Mesendoderm (in vitro differentiated cells): ENCODE measurements at regions not wholly inside any gene's neighbourhood (a gene's known extent, or its start where the extent isn't known, plus 50 kb on each side); places are given as distances from the start of the nearest gene placed in this dataset.

Experiments used
- DNase-seq: peaks from one replicate; pipeline ENCODE4 v3.0.0; 2013
- H2AK5ac ChIP-seq: 2 replicates; pipeline ENCODE4 v1.6.1; 2013; ENCODE audit warnings: low read length, inconsistent platforms
- H2BK120ac ChIP-seq: 2 replicates; pipeline ENCODE4 v1.6.1; 2013; ENCODE audit warnings: low read depth, mild to moderate bottlenecking, low read length, moderate library complexity, mixed read lengths
- H2BK15ac ChIP-seq: replicated peaks from 2 replicates; pipeline ENCODE4 v1.6.1; 2013; ENCODE audit warnings: low read depth, mild to moderate bottlenecking, moderate library complexity
- H2BK5ac ChIP-seq: 2 replicates; pipeline ENCODE4 v1.6.1; 2013; ENCODE audit warnings: low read length, inconsistent platforms
- H3K18ac ChIP-seq: 2 replicates; pipeline ENCODE4 v1.6.1; 2013; ENCODE audit warnings: mild to moderate bottlenecking, low read length, mixed read lengths
- H3K23ac ChIP-seq: one replicate; pipeline ENCODE4 v1.6.1; 2013; ENCODE audit warnings: low read length
- H3K27ac ChIP-seq: 2 replicates; pipeline ENCODE4 v1.5.1; 2013; ENCODE audit warnings: low read depth, mild to moderate bottlenecking, inconsistent platforms, low read length, moderate library complexity
- H3K27me3 ChIP-seq: 2 replicates; pipeline ENCODE4 v1.6.1; 2013; ENCODE audit warnings: low read length, control low read depth, mild to moderate bottlenecking, inconsistent platforms; ENCODE audit not compliant: insufficient read depth, poor library complexity
- H3K36me3 ChIP-seq: 2 replicates; pipeline ENCODE4 v1.6.1; 2013; ENCODE audit warnings: low read length, inconsistent platforms; ENCODE audit not compliant: control insufficient read depth, insufficient read depth
- H3K4ac ChIP-seq: one replicate; pipeline ENCODE4 v1.6.1; 2013; ENCODE audit warnings: low read depth, mild to moderate bottlenecking, low read length, moderate library complexity
- H3K4me1 ChIP-seq: 2 replicates; pipeline ENCODE4 v1.6.1; 2013; ENCODE audit warnings: low read depth, low read length, inconsistent platforms; ENCODE audit not compliant: control insufficient read depth
- H3K4me2 ChIP-seq: 2 replicates; pipeline ENCODE4 v1.6.1; 2013; ENCODE audit warnings: low read length
- H3K4me3 ChIP-seq: 2 replicates; pipeline ENCODE4 v1.5.1; 2013; ENCODE audit warnings: mild to moderate bottlenecking, low read length
- H3K56ac ChIP-seq: one replicate; pipeline ENCODE4 v1.6.1; 2013; ENCODE audit warnings: low read length
- H3K79me1 ChIP-seq: 2 replicates; pipeline ENCODE4 v1.6.1; 2013; ENCODE audit warnings: low read length, inconsistent platforms
- H3K79me2 ChIP-seq: 2 replicates; pipeline ENCODE4 v1.6.1; 2013; ENCODE audit warnings: mild to moderate bottlenecking, low read length; ENCODE audit not compliant: control insufficient read depth, insufficient read depth
- H3K9ac ChIP-seq: 2 replicates; pipeline ENCODE4 v1.6.1; 2013; ENCODE audit warnings: low read length, inconsistent platforms
- H4K5ac ChIP-seq: one replicate; pipeline ENCODE4 v1.6.1; 2013; ENCODE audit warnings: low read length
- H4K8ac ChIP-seq: one replicate; pipeline ENCODE4 v1.6.1; 2013; ENCODE audit warnings: low read depth, mild to moderate bottlenecking, control low read depth, low read length, moderate library complexity
- WGBS: extraction: QIAGEN DNeasy Blood & Tissue Kit; methylation state at CpG from one replicate; pipeline ENCODE4 v1.1.7; 2013; ENCODE audit warnings: low lambda C conversion rate, missing lambda C conversion rate; ENCODE audit not compliant: insufficient coverage; ENCODE audit errors: extremely low coverage; 5-methylcytosine and 5-hydroxymethylcytosine counted together

GRCh38 chr19:56991912-56992311, 127.9 kb upstream of the USP29 start:
- Histone ChIP-seq H2BK5ac (no peak overlapping the region), H2BK120ac (no peak overlapping the region), H3K23ac (no peak overlapping the region), H3K36me3 (no peaks in the 10 kb centered on the region), H4K5ac (no peak overlapping the region), H3K27ac (no peak overlapping the region), H3K79me2 (no peaks in the 10 kb centered on the region), H3K4me1 (no peaks in the 10 kb centered on the region), H3K4ac (no peak overlapping the region), H3K18ac (no peak overlapping the region), H2AK5ac (no peak overlapping the region), H3K56ac (no peak overlapping the region), H4K8ac (no peak overlapping the region), H3K27me3 (no peaks in the 10 kb centered on the region), H3K4me3 (no peak overlapping the region), H3K4me2 (no peak overlapping the region), H2BK15ac (no peak overlapping the region), H3K9ac (no peak overlapping the region), H3K79me1 (no peaks in the 10 kb centered on the region)
- no peak for DNase-seq
- WGBS, result no CpG with 5 or more reads among the region's 7 CpGs

GRCh38 chr19:56993851-56994250, 125.9 kb upstream of the USP29 start:
- H3K27me3 ChIP-seq, result no peaks in the 10 kb centered on the region
- H4K8ac ChIP-seq, result no peak overlapping the region
- no peak overlapping the region for H2BK120ac ChIP-seq
- no peaks in the 10 kb centered on the region for H3K36me3 ChIP-seq
- H3K4me1 ChIP-seq, result no peaks in the 10 kb centered on the region
- H3K9ac ChIP-seq, result no peak overlapping the region
- H2BK5ac ChIP-seq, result no peak overlapping the region
- no peak overlapping the region for H4K5ac ChIP-seq
- no peak overlapping the region for H3K4ac ChIP-seq
- H3K27ac ChIP-seq, result no peak overlapping the region
- H3K23ac ChIP-seq, result no peak overlapping the region
- no peak for DNase-seq
- H3K4me2 ChIP-seq, result no peak overlapping the region
- no peak overlapping the region for H3K4me3 ChIP-seq
- no peak overlapping the region for H3K18ac ChIP-seq
- WGBS, result no CpG with 5 or more reads among the region's 8 CpGs
- no peaks in the 10 kb centered on the region for H3K79me1 ChIP-seq
- H2BK15ac ChIP-seq, result no peak overlapping the region
- no peaks in the 10 kb centered on the region for H3K79me2 ChIP-seq
- no peak overlapping the region for H3K56ac ChIP-seq
- no peak overlapping the region for H2AK5ac ChIP-seq

GRCh38 chr19:56994251-56995017, 125.4 kb upstream of the USP29 start:
- H3K27ac ChIP-seq, result no peak overlapping the region

GRCh38 chr19:56995303-56995702, 124.5 kb upstream of the USP29 start:
- no peak overlapping the region for H3K4me3 ChIP-seq
- WGBS, result no CpG with 5 or more reads among the region's 9 CpGs
- no peak overlapping the region for H3K9ac ChIP-seq
- peak; percentile 19 for DNase-seq
- H2BK15ac ChIP-seq, result no peak overlapping the region
- no peak overlapping the region for H2BK5ac ChIP-seq
- H2AK5ac ChIP-seq, result no peak overlapping the region
- no peak overlapping the region for H3K56ac ChIP-seq
- no peaks in the 10 kb centered on the region for H3K27me3 ChIP-seq
- no peak overlapping the region for H3K18ac ChIP-seq
- no peak overlapping the region for H4K5ac ChIP-seq
- H3K4me2 ChIP-seq, result no peak overlapping the region
- H2BK120ac ChIP-seq, result no peak overlapping the region
- no peak overlapping the region for H3K27ac ChIP-seq
- no peaks in the 10 kb centered on the region for H3K79me2 ChIP-seq
- H3K23ac ChIP-seq, result no peak overlapping the region
- H3K36me3 ChIP-seq, result no peaks in the 10 kb centered on the region
- no peaks in the 10 kb centered on the region for H3K79me1 ChIP-seq
- H3K4me1 ChIP-seq, result no peaks in the 10 kb centered on the region
- no peak overlapping the region for H4K8ac ChIP-seq
- no peak overlapping the region for H3K4ac ChIP-seq

More at GRCh38 chr19:56994251-56995017, 125.4 kb upstream of the USP29 start:
- no peak overlapping the region for H4K8ac ChIP-seq
- no peak overlapping the region for H2BK120ac ChIP-seq
- no peaks in the 10 kb centered on the region for H3K4me1 ChIP-seq
- H3K27me3 ChIP-seq, result no peaks in the 10 kb centered on the region
- H3K4ac ChIP-seq, result no peak overlapping the region
- no peak overlapping the region for H2AK5ac ChIP-seq
- H3K79me1 ChIP-seq, result no peaks in the 10 kb centered on the region
- H3K56ac ChIP-seq, result no peak overlapping the region
- H3K36me3 ChIP-seq, result no peaks in the 10 kb centered on the region
- WGBS, result no CpG with 5 or more reads among the region's 23 CpGs
- DNase-seq, result no peak
- H4K5ac ChIP-seq, result no peak overlapping the region
- H3K18ac ChIP-seq, result no peak overlapping the region
- H2BK5ac ChIP-seq, result no peak overlapping the region
- no peaks in the 10 kb centered on the region for H3K79me2 ChIP-seq
- H2BK15ac ChIP-seq, result no peak overlapping the region
- H3K9ac ChIP-seq, result no peak overlapping the region
- H3K4me3 ChIP-seq, result no peak overlapping the region
- H3K4me2 ChIP-seq, result no peak overlapping the region
- no peak overlapping the region for H3K23ac ChIP-seq

- H3K4me3 ChIP-seq, result no peak overlapping the region
- no peaks in the 10 kb centered on the region for H3K4me1 ChIP-seq
- no peak overlapping the region for H3K9ac ChIP-seq
- no peaks in the 10 kb centered on the region for H3K79me1 ChIP-seq
- H3K23ac ChIP-seq, result no peak overlapping the region
- H2BK120ac ChIP-seq, result no peak overlapping the region
- no peak overlapping the region for H2BK15ac ChIP-seq
- no peaks in the 10 kb centered on the region for H3K79me2 ChIP-seq
- DNase-seq, result no peak
- H2BK5ac ChIP-seq, result no peak overlapping the region
- H3K36me3 ChIP-seq, result no peaks in the 10 kb centered on the region
- H3K4ac ChIP-seq, result no peak overlapping the region
- H3K4me2 ChIP-seq, result no peak overlapping the region
- no peak overlapping the region for H4K5ac ChIP-seq
- no peak overlapping the region for H3K56ac ChIP-seq
- H3K27me3 ChIP-seq, result no peaks in the 10 kb centered on the region
- H4K8ac ChIP-seq, result no peak overlapping the region
- no peak overlapping the region for H3K18ac ChIP-seq
- H2AK5ac ChIP-seq, result no peak overlapping the region
- no CpG with 5 or more reads among the region's 19 CpGs for WGBS
- no peak overlapping the region for H3K27ac ChIP-seq
Measured at GRCh38 chr19:57002195-57002601, 117.6 kb upstream of the USP29 start.

- Histone ChIP-seq H3K23ac (no peak overlapping the region), H2BK15ac (no peak overlapping the region), H3K36me3 (no peaks in the 10 kb centered on the region), H2BK120ac (no peak overlapping the region), H3K4ac (no peak overlapping the region), H3K56ac (no peak overlapping the region), H3K79me1 (no peaks in the 10 kb centered on the region), H3K4me2 (no peak overlapping the region), H3K9ac (no peak overlapping the region), H3K4me1 (no peaks in the 10 kb centered on the region), H3K27me3 (no peaks in the 10 kb centered on the region), H2BK5ac (no peak overlapping the region), H3K27ac (no peak overlapping the region), H3K4me3 (no peak overlapping the region), H3K18ac (no peak overlapping the region), H4K8ac (no peak overlapping the region), H4K5ac (no peak overlapping the region), H3K79me2 (no peaks in the 10 kb centered on the region), H2AK5ac (no peak overlapping the region)
- WGBS, result no CpG with 5 or more reads among the region's 15 CpGs
- DNase-seq, result no peak
Measured at GRCh38 chr19:57002710-57003109, 117.1 kb upstream of the USP29 start.
